Astrocyte (in vitro differentiated cells and primary cell): ENCODE measurements at regions not wholly inside any gene's neighbourhood (a gene's known extent, or its start where the extent isn't known, plus 50 kb on each side); places are given as distances from the start of the nearest gene placed in this dataset.
"Not testable (repeated sequence)": the region's sequence is repeated elsewhere in the genome, so short reads cannot be mapped to it uniquely, and the experiment has no call there.

Experiments used
- DNase-seq: peaks from one replicate; pipeline ENCODE4 v3.0.0-alpha.2; 2010; ENCODE audit warnings: low read depth
- FAIRE-seq: peaks from 2 replicates; lab custom pipeline; 2011; peaks lifted over from hg19 to GRCh38; lab: Jason Lieb, UNC
- H2AFZ ChIP-seq: 2 replicates; pipeline ENCODE4 v1.6.0; 2012; ENCODE audit warnings: low read depth, low read length, inconsistent platforms
- H3K27ac ChIP-seq: 2 replicates; pipeline ENCODE4 v1.5.1; 2011; ENCODE audit warnings: low read depth, low read length, inconsistent platforms
- H3K27me3 ChIP-seq: 2 replicates; pipeline ENCODE4 v1.6.0; 2011; ENCODE audit warnings: low read length, inconsistent platforms; ENCODE audit not compliant: insufficient read depth
- H3K36me3 ChIP-seq: 2 replicates; pipeline ENCODE4 v1.5.1; 2011; ENCODE audit warnings: low read length, inconsistent platforms; ENCODE audit not compliant: insufficient read depth
- H3K4me1 ChIP-seq: 2 replicates; pipeline ENCODE4 v1.5.1; 2011; ENCODE audit warnings: low read length, inconsistent platforms; ENCODE audit not compliant: insufficient read depth
- H3K4me2 ChIP-seq: 2 replicates; pipeline ENCODE4 v1.6.0; 2012; ENCODE audit warnings: low read length, inconsistent platforms
- H3K4me3 ChIP-seq: 2 replicates; pipeline ENCODE4 v1.5.1; 2011; ENCODE audit warnings: low read depth, mild to moderate bottlenecking, low read length, inconsistent platforms; ENCODE audit not compliant: insufficient read depth
- H3K79me2 ChIP-seq: 2 replicates; pipeline ENCODE4 v1.6.0; 2012; ENCODE audit warnings: mild to moderate bottlenecking, low read length, inconsistent platforms; ENCODE audit not compliant: insufficient read depth
- H3K9ac ChIP-seq: 2 replicates; pipeline ENCODE4 v1.6.0; 2012; ENCODE audit warnings: mild to moderate bottlenecking, low read length, inconsistent platforms
- H3K9me3 ChIP-seq: 2 replicates; pipeline ENCODE4 v1.5.1; 2012; ENCODE audit warnings: low read depth, mild to moderate bottlenecking, low read length, inconsistent platforms; ENCODE audit not compliant: insufficient read depth
- H4K20me1 ChIP-seq: 2 replicates; pipeline ENCODE4 v1.6.0; 2012; ENCODE audit warnings: low read length, inconsistent platforms; ENCODE audit not compliant: insufficient read depth
- H3K27ac Mint-ChIP-seq: one replicate; pipeline ENCODE4 v1.8.0; 2021; ENCODE audit warnings: mild to moderate bottlenecking, mixed read lengths; ENCODE audit not compliant: unreplicated experiment
- H3K27me3 Mint-ChIP-seq: one replicate; pipeline ENCODE4 v1.8.0; 2021; ENCODE audit warnings: low read depth, mixed read lengths; ENCODE audit not compliant: unreplicated experiment
- H3K36me3 Mint-ChIP-seq: one replicate; pipeline ENCODE4 v1.8.0; 2021; ENCODE audit warnings: low read depth, mixed read lengths; ENCODE audit not compliant: unreplicated experiment
- H3K4me1 Mint-ChIP-seq: one replicate; pipeline ENCODE4 v1.8.0; 2021; ENCODE audit warnings: low read depth, mixed read lengths; ENCODE audit not compliant: unreplicated experiment
- H3K4me3 Mint-ChIP-seq: one replicate; pipeline ENCODE4 v1.8.0; 2021; ENCODE audit warnings: mild to moderate bottlenecking, moderate library complexity, mixed read lengths; ENCODE audit not compliant: unreplicated experiment
- H3K9me3 Mint-ChIP-seq: one replicate; pipeline ENCODE4 v1.8.0; 2021; ENCODE audit warnings: mild to moderate bottlenecking, mixed read lengths; ENCODE audit not compliant: unreplicated experiment
- EZH2 ChIP-seq: IDR thresholded peaks from 2 replicates; pipeline ENCODE4 v1.6.1; 2012; ENCODE audit warnings: mild to moderate bottlenecking, low read length, inconsistent platforms; ENCODE audit not compliant: insufficient read depth
- TF ChIP-seq, protein P1 (sequence below): IDR thresholded peaks from 2 replicates; pipeline ENCODE4 v1.5.1; 2011; ENCODE audit warnings: low read depth, mild to moderate bottlenecking, inconsistent platforms, low read length, moderate library complexity; ENCODE audit not compliant: insufficient read depth

- Histone ChIP-seq H3K27me3 (peaks cover 3% of the 10 kb centered on the region), H2AFZ (no peak overlapping the region), H3K4me3 (no peak overlapping the region), H3K36me3 (no peaks in the 10 kb centered on the region), H3K9ac (no peak overlapping the region), H3K9me3 (no peaks in the 10 kb centered on the region), H3K4me2 (no peak overlapping the region), H4K20me1 (no peaks in the 10 kb centered on the region), H3K4me1 (no peaks in the 10 kb centered on the region), H3K27ac (no peak overlapping the region), H3K79me2 (no peaks in the 10 kb centered on the region)
- Mint-ChIP-seq H3K9me3 (peaks cover 7% of the 10 kb centered on the region), H3K27me3 (peaks cover 4% of the 10 kb centered on the region), H3K4me3 (no peak overlapping the region), H3K36me3 (no peaks in the 10 kb centered on the region), H3K4me1 (no peaks in the 10 kb centered on the region), H3K27ac (no peak overlapping the region)
- FAIRE-seq (no peak), DNase-seq (no peak)
- no peak for TF ChIP-seq EZH2
- TF ChIP-seq, protein P1, sequence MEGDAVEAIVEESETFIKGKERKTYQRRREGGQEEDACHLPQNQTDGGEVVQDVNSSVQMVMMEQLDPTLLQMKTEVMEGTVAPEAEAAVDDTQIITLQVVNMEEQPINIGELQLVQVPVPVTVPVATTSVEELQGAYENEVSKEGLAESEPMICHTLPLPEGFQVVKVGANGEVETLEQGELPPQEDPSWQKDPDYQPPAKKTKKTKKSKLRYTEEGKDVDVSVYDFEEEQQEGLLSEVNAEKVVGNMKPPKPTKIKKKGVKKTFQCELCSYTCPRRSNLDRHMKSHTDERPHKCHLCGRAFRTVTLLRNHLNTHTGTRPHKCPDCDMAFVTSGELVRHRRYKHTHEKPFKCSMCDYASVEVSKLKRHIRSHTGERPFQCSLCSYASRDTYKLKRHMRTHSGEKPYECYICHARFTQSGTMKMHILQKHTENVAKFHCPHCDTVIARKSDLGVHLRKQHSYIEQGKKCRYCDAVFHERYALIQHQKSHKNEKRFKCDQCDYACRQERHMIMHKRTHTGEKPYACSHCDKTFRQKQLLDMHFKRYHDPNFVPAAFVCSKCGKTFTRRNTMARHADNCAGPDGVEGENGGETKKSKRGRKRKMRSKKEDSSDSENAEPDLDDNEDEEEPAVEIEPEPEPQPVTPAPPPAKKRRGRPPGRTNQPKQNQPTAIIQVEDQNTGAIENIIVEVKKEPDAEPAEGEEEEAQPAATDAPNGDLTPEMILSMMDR = no peak
Observed at GRCh38 chr10:33913194-33913593, 578.7 kb upstream of the NRP1 start.

- H3K4me1 ChIP-seq, H3K36me3 Mint-ChIP-seq, H3K27ac ChIP-seq, H3K4me3 Mint-ChIP-seq, H3K4me1 Mint-ChIP-seq, H2AFZ ChIP-seq, H3K4me2 ChIP-seq, H4K20me1 ChIP-seq, H3K4me3 ChIP-seq, H3K9ac ChIP-seq, H3K9me3 ChIP-seq, FAIRE-seq, H3K9me3 Mint-ChIP-seq, DNase-seq, H3K27ac Mint-ChIP-seq, H3K27me3 Mint-ChIP-seq, H3K79me2 ChIP-seq, H3K27me3 ChIP-seq, H3K36me3 ChIP-seq: not testable (repeated sequence)
Observed at GRCh38 chr10:33909476-33909875, 575.0 kb upstream of the NRP1 start.

GRCh38 chr10:33901166-33901565, 566.7 kb upstream of the NRP1 start:
- no peak overlapping the region for H3K4me3 Mint-ChIP-seq
- Histone ChIP-seq H3K4me3 (no peak overlapping the region), H3K27me3 (no peaks in the 10 kb centered on the region), H3K27ac (peak overlapping the region; percentile 47), H4K20me1 (no peaks in the 10 kb centered on the region), H2AFZ (no peak overlapping the region), H3K4me1 (peaks cover 14% of the 10 kb centered on the region), H3K36me3 (no peaks in the 10 kb centered on the region), H3K4me2 (peak overlapping the region; percentile 36), H3K9ac (peak overlapping the region; percentile 34), H3K79me2 (no peaks in the 10 kb centered on the region), H3K9me3 (no peaks in the 10 kb centered on the region)
- H3K4me1 Mint-ChIP-seq = peaks cover 14% of the 10 kb centered on the region
- DNase-seq (peak; percentile 86), FAIRE-seq (no peak)
- TF ChIP-seq EZH2 = no peak
- TF ChIP-seq, protein P1 = no peak
- no peaks in the 10 kb centered on the region for H3K27me3 Mint-ChIP-seq
- peaks cover 9% of the 10 kb centered on the region for H3K9me3 Mint-ChIP-seq
- H3K36me3 Mint-ChIP-seq = no peaks in the 10 kb centered on the region
- H3K27ac Mint-ChIP-seq = no peak overlapping the region
